Stimulated activated CD4-positive, alpha-beta T cell treated with anti-CD3 and anti-CD28 coated beads, Interleukin-12 subunit alpha, Interleukin-12 subunit beta, amount 100 ng/mL, for 48 hours (primary cell): ENCODE measurements at regions not wholly inside any gene's neighbourhood (a gene's known extent, or its start where the extent isn't known, plus 50 kb on each side); places are given as distances from the start of the nearest gene placed in this dataset.

Experiments
- DNase-seq, 3 donors: peaks; one replicate each; pipeline ENCODE4 v3.0.0-alpha.2; 2020; ENCODE audit warnings: low read depth in 2 of 3, low spot score in 1 of 3

DNA sequence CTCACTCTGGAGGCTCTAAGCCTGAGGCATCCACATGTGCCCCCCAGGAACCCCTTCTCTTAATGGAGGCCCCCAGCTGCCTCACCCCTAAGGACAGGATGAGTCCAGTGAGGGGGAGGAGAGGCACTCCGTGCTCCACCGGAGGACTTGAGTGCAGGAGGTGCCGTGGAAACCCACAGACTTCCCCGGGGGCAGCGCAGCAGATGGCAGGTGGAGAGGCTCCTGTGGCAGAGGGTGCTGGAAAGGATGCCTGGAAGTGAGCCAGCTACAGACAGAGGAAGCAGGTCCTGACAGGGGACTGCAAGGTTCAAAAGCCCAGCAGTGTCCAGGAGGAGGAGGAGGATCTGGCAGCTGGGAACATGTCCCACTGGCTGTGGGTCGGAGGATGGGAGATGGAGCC, 1384.0 kb downstream of the TBC1D22A start:
- no peak for DNase-seq

DNA sequence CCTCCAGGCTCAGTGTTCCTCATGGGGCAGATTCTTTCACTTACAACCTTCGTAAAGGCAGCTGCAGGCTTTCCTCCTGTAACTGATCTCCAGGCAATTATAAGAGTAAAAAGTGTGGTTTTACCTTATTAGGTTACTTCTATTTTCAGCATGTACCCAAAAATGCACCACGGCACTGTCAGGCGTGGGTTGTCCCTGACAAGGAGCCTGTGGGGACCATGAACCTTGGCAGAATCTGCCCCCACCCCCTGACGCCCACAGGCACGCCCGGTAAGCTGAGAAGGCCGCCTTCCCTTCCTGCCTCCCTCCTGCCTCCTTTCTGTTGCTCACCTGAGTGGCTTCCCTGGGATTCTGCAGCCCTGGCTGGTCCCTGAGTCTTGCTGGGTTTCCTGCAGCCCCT, 1383.3 kb downstream of the TBC1D22A start:
- no peak for DNase-seq

DNA sequence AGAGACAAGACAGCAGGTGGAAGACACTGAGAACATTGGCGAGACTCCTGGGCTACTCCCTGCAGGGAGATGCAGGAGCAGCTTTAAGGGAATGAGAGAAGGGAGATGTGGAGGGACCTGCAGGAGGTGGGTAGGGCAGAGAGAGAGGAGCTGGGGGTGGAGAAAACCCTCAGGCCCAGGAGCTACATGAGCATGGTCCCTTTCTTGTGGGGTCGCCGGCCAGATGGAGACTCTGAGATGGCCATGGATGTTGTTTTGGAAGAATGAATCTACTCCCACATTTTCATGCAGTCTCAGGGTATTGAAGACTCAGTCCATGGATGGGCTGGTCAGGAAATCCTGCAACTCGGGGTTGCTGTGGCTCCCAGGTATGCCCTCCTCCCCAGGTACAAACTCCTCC, 1381.9 kb downstream of the TBC1D22A start:
- DNase-seq, result no peak

- no peak for DNase-seq
Observed at GRCh38 chr22:48143856-48144255, 1381.4 kb downstream of the TBC1D22A start.

DNA sequence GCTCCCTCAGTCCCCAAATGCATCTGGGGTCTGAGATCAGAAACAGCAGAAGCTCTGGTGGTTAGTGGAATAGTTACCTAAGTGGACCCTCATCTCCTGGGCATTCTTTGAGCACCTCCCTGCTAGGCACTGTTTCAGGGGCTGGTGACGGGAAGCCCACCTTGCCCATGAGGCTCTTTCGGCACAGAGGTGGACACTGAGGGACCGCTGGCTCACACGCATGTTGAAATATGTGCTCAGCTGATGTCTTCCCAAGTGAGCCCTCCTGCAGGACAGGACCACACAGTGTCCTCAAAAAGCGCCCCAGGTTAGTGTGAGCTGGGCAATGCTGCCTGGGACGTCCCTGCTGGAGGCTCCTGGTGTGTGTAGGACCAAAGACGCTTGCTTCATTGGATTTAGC, 1379.9 kb downstream of the TBC1D22A start:
- no peak for DNase-seq

DNA sequence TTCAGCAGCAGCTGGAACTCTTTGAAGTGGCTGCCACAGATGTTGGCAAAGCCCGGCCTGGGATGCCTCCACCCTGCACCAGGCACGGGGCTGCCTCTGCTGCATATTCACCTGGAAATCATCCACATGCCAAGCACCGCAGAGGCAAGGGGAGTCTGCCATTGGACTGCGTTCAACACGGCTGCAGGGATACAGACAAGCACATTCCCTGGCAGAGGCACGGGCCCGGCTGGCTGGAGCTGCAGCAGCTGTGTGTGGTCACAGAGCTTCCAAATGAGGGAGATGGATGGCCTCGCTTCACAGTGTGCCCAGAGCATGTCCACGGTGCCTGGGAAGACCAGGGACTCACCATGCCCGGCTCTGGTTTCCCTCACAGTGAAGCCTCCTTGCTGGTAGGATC, 1378.9 kb downstream of the TBC1D22A start:
- DNase-seq, result no peak

GRCh38 chr22:48140261-48140813, 1377.9 kb downstream of the TBC1D22A start:
- no peak for DNase-seq

- DNase-seq, result no peak
Observed at GRCh38 chr22:48139776-48140175, 1377.3 kb downstream of the TBC1D22A start.

DNA sequence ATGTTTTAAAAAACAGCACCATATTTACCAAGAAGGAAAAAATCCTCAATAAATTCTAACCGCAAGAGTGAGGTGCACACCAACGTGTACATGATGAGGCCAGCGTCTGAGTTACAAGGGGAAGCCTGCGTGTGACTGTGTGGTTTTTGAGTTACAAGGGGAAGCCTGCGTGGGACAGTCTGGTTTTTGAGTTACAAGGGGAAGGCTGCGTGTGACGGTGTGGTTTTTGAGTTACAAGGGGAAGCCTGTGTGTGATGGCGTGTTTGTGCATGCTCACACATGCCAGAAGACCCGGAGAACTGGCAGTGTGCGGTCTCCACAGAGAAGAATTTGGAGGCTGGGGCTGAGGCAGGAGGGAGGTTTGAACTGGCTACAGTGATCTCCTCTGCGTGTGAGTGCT, 1376.4 kb downstream of the TBC1D22A start:
- no peak for DNase-seq

- DNase-seq, result no peak
Observed at GRCh38 chr22:48138427-48138826, 1376.0 kb downstream of the TBC1D22A start.

DNA sequence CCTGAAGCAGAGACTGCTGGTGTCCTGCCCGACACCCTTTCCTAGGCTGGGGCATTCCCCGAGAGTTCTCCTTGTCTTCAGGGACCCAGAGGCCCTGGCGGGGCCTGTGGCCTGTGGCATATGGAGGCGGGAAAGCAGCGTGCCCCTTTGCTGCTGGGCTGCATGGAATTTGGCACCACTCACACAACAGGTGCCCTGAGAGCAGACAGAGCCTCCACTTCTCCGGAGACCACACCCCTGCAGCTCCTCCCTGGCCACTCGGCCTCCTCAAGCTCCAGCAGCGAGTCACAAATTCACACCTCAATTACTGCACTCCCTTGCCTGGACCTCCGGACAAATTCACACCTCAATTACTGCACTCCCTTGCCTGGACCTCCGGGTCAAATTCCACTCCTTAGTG, 1375.2 kb downstream of the TBC1D22A start:
- no peak for DNase-seq

DNA sequence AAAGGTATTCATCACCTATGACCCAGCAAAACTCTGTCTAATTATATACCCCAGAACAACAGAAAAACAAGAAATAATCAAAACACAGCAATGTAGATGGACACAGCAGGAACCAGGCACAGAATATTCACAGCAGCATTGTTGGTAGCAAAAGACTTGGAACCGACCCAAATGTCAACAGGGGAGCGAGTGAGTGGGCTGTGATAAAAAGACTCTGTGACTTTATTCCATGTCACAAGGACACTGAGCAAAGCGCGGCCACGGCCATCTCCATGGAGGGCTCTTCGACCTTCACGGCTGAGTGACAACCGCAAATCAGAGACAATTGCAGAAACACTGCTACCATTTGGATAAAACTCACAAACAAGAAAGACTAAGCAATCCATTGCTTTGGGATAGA, 1373.1 kb downstream of the TBC1D22A start:
- DNase-seq, result no peak

DNA sequence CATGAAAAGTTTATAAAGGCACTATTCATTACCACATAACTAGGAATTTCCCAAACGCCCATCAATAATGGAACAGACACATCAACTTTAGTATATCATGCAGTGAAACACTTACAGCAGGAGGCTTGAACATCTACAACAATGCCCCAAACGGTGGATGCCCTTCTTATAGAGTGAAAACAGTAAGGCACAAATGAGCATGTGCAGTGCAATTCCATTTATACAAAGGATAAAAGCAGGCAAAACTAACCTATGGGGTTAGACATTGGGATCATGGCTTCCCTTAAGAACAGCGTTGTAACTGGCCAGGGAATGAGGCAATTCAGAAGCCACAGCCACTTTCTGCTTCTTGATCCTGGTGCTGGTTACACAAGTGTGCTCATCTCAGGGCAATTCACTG, 1363.0 kb downstream of the TBC1D22A start:
- no peak for DNase-seq

DNA sequence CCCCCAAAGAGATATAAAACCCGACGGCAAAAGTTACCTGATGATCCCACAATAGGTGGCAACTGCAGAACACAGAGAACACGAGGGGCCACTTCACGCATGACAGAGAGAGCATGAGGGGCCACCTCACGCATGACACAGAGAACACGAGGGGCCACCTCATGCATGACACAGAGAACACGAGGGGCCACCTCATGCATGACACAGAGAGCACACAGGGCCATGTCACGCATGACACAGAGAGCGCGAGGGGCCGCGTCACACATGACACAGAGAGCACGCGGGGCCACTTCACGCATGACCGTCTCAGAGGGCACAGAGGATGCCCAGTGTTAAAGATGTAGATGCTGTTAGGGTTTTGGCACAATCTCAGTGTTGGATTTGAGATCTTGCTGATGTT, 1359.5 kb downstream of the TBC1D22A start:
- DNase-seq, result no peak

DNA sequence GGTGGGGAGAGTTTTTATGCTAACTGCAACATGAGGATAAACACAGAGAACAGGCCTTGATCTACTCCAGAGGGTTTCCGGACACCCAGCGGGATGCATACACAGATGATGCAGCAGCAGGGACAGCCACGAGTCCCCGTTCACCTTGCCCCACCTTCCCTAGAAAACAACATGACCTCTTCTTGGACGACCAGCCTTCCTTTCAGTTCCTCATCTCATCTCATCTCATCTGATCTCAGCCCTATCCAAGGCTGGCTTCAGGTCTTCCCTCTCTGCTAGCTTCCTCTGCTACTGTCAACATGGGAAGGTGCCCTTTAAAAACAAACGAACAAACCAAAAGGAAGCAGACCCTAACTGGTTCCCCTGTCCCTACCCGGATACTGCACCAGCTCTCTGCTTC, 1356.2 kb downstream of the TBC1D22A start:
- DNase-seq, result no peak

DNA sequence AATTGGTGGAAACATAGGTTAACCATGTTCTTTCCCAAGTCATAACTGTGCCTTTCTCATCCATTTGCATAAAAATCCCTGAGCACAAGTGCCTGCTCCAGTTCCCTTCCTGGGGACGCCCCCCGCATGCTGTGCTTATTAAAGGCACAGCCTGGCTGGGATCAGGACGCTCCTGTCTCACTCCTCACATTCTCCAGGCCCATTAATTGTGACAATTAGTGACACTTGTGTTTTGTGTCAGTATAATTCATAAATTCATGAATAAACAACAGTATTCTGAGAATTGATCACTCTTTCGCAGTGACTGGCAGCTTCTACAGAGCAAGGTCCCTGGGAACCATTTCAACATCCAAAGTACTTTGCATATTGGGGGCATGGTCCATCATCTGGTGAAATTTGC, 1354.4 kb downstream of the TBC1D22A start:
- DNase-seq, result no peak

- no peak for DNase-seq
Observed at GRCh38 chr22:48112687-48113521, 1350.5 kb downstream of the TBC1D22A start.

DNA sequence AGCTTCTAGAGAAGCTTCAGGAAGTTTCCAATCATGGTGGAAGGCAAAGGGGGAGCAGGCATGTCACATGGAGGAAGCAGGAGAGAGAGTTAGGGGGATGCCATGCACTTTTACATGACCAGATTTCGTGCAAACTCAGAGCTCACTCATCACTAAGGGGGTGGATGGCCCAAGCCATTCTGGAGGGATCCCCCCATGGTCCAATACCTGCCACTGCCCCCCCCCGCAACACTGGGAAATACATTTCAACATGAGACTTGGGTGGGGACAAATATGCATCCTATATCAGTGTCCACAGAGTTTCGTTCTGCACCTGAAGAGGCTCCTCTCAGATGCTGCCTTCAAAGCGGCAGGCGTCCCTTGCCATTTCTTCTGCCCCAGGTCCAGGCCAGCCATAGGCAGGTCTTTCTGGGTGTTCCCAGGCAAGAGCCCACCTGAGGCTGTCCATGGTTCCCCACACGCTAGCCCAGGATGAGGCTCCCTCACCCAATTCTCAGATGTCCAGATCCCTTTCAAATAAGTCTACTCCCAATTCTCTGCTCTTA, 1344.3 kb downstream of the TBC1D22A start:
- no peak for DNase-seq

GRCh38 chr22:48106215-48106614, 1343.8 kb downstream of the TBC1D22A start:
- no peak for DNase-seq

- no peak for DNase-seq
Observed at GRCh38 chr22:48105259-48105658, 1342.8 kb downstream of the TBC1D22A start.

- no peak for DNase-seq
Observed at GRCh38 chr22:48104766-48105165, 1342.3 kb downstream of the TBC1D22A start.

GRCh38 chr22:48104102-48104738, 1341.8 kb downstream of the TBC1D22A start:
- DNase-seq, result no peak
